ENCODE measurements at regions not wholly inside any gene's neighbourhood (a gene's known extent, or its start where the extent isn't known, plus 50 kb on each side); places are given as distances from the start of the nearest gene placed in this dataset.
"Not testable (repeated sequence)": the region's sequence is repeated elsewhere in the genome, so short reads cannot be mapped to it uniquely, and the experiment has no call there.

DNA sequence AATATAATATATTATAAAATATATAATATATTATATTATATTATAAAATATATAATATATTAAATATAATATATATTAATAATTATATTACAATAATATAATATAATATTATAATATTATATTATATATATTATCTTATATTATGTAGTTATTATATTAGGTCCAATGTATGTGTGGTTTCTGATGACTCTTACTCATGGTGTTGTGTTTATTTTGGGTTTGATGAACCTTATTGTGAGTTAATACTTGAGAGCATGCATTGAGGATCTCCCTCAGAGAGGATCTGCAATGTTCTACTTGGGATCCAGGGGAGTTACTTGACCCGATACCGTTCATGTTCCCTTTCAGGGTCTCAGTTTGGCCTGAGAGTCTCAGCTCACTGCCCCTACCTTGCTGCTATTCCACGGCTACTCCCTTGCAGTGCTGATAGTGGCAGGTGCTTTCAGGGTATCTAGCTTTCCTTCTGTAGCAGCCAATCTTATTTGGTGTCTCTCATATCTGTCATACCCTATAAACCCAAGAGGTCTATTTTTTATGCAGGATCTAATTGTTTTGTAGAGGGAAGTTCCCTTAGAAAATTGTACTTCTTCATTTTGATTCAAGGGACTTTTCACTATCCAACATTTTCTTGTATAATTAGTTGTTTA is 89.1 kb upstream of the ZDHHC17 start:
- H3K9ac ChIP-seq (ENCODE audit: low read depth, low read length, poor library complexity), result no peak overlapping the region
- H3K4me2 ChIP-seq (ENCODE audit: insufficient read depth, low read length, poor library complexity, severe bottlenecking), result no peak overlapping the region
- no CpG with 5 or more reads among the region's 3 CpGs for WGBS, 2 donors (ENCODE audit: extremely low coverage in 2 of 2, insufficient read length in 2 of 2, insufficient replicate concordance in 1 of 2)
- H2AFZ ChIP-seq (ENCODE audit: low read length), result no peak overlapping the region
- H3K27ac ChIP-seq (replicated peaks; ENCODE audit: low read length), result no peak overlapping the region
- H3K79me1 ChIP-seq (ENCODE audit: low read depth, low read length), result no peaks in the 10 kb centered on the region
- no peak overlapping the region for H3K4me3 ChIP-seq (ENCODE audit: low read length in 2 of 2)
- no peak overlapping the region for H3K14ac ChIP-seq (ENCODE audit: low read length)
- no peak overlapping the region for H3K4ac ChIP-seq (ENCODE audit: low read length)
- H2BK12ac ChIP-seq (ENCODE audit: low read length), result no peak overlapping the region
- H3K36me3 ChIP-seq (replicated peaks in 1 of 2; ENCODE audit: control insufficient read depth in 2 of 2, insufficient read depth in 2 of 2, low read length in 2 of 2), result no peaks in the 10 kb centered on the region
- no peak overlapping the region for H4K8ac ChIP-seq (ENCODE audit: low read depth, low read length)
- no peaks in the 10 kb centered on the region for H3K9me3 ChIP-seq (replicated peaks in 1 of 2; ENCODE audit: control insufficient read depth in 2 of 2, insufficient read depth in 1 of 2, low read depth in 1 of 2, low read length in 2 of 2)
- no peak overlapping the region for H3K23ac ChIP-seq (ENCODE audit: low read depth, low read length, poor library complexity)
- no peak for DNase-seq (ENCODE audit: low spot score)
- H3K18ac ChIP-seq (ENCODE audit: low read length), result no peak overlapping the region
- H3K4me1 ChIP-seq (ENCODE audit: control insufficient read depth in 2 of 2, insufficient read depth in 1 of 2, low read depth in 1 of 2, low read length in 2 of 2), result no peaks in the 10 kb centered on the region
- no peak overlapping the region for H2BK15ac ChIP-seq (ENCODE audit: low read length)
- no peak overlapping the region for H4K91ac ChIP-seq (ENCODE audit: low read depth, low read length, poor library complexity)
- H2BK120ac ChIP-seq (ENCODE audit: low read depth, low read length), result no peak overlapping the region
- no peaks in the 10 kb centered on the region for H3K27me3 ChIP-seq (ENCODE audit: control insufficient read depth in 3 of 3, insufficient read depth in 3 of 3, low read depth in 1 of 3, low read length in 3 of 3)
- H2BK5ac ChIP-seq (ENCODE audit: low read length), result no peak overlapping the region
- no peak overlapping the region for H2AK5ac ChIP-seq (ENCODE audit: low read depth, low read length)

GRCh38 chr12:76676261-76676660 is 87.7 kb upstream of the ZDHHC17 start:
- not testable (repeated sequence) for H3K18ac ChIP-seq (ENCODE audit: low read length); H3K9me3 ChIP-seq (replicated peaks in 1 of 2; ENCODE audit: control insufficient read depth in 2 of 2, insufficient read depth in 1 of 2, low read depth in 1 of 2, low read length in 2 of 2)
- no CpG with 5 or more reads among the region's 4 CpGs for WGBS, 2 donors (ENCODE audit: extremely low coverage in 2 of 2, insufficient read length in 2 of 2, insufficient replicate concordance in 1 of 2)

GRCh38 chr12:76678992-76679391 is 84.9 kb upstream of the ZDHHC17 start:
- H3K18ac ChIP-seq (ENCODE audit: low read length), result no peak overlapping the region
- H3K27me3 ChIP-seq (ENCODE audit: control insufficient read depth in 3 of 3, insufficient read depth in 3 of 3, low read depth in 1 of 3, low read length in 3 of 3), result no peaks in the 10 kb centered on the region
- WGBS, 2 donors (ENCODE audit: extremely low coverage in 2 of 2, insufficient read length in 2 of 2, insufficient replicate concordance in 1 of 2), result no CpG with 5 or more reads among the region's 2 CpGs
- no peak overlapping the region for H4K8ac ChIP-seq (ENCODE audit: low read depth, low read length)
- no peak overlapping the region for H2AK5ac ChIP-seq (ENCODE audit: low read depth, low read length)
- no peak overlapping the region for H3K4ac ChIP-seq (ENCODE audit: low read length)
- no peak overlapping the region for H2BK5ac ChIP-seq (ENCODE audit: low read length)
- no peaks in the 10 kb centered on the region for H3K4me1 ChIP-seq (ENCODE audit: control insufficient read depth in 2 of 2, insufficient read depth in 1 of 2, low read depth in 1 of 2, low read length in 2 of 2)
- no peak overlapping the region for H3K14ac ChIP-seq (ENCODE audit: low read length)
- H3K4me2 ChIP-seq (ENCODE audit: insufficient read depth, low read length, poor library complexity, severe bottlenecking), result no peak overlapping the region
- no peak overlapping the region for H2BK120ac ChIP-seq (ENCODE audit: low read depth, low read length)
- DNase-seq (ENCODE audit: low spot score), result no peak
- no peaks in the 10 kb centered on the region for H3K36me3 ChIP-seq (replicated peaks in 1 of 2; ENCODE audit: control insufficient read depth in 2 of 2, insufficient read depth in 2 of 2, low read length in 2 of 2)
- H3K9ac ChIP-seq (ENCODE audit: low read depth, low read length, poor library complexity), result no peak overlapping the region
- no peak overlapping the region for H3K27ac ChIP-seq (replicated peaks; ENCODE audit: low read length)
- H3K9me3 ChIP-seq (replicated peaks in 1 of 2; ENCODE audit: control insufficient read depth in 2 of 2, insufficient read depth in 1 of 2, low read depth in 1 of 2, low read length in 2 of 2), result no peaks in the 10 kb centered on the region
- no peak overlapping the region for H2AFZ ChIP-seq (ENCODE audit: low read length)
- H2BK12ac ChIP-seq (ENCODE audit: low read length), result no peak overlapping the region
- no peak overlapping the region for H2BK15ac ChIP-seq (ENCODE audit: low read length)
- H4K91ac ChIP-seq (ENCODE audit: low read depth, low read length, poor library complexity), result no peak overlapping the region
- no peaks in the 10 kb centered on the region for H3K79me1 ChIP-seq (ENCODE audit: low read depth, low read length)
- H3K23ac ChIP-seq (ENCODE audit: low read depth, low read length, poor library complexity), result no peak overlapping the region
- H3K4me3 ChIP-seq (ENCODE audit: low read length in 2 of 2), result no peak overlapping the region

More at GRCh38 chr12:76676261-76676660, 87.7 kb upstream of the ZDHHC17 start:
- not testable (repeated sequence) for H3K27ac ChIP-seq (replicated peaks; ENCODE audit: low read length); H3K4me3 ChIP-seq (ENCODE audit: low read length in 2 of 2); H3K79me1 ChIP-seq (ENCODE audit: low read depth, low read length); H3K36me3 ChIP-seq (replicated peaks in 1 of 2; ENCODE audit: control insufficient read depth in 2 of 2, insufficient read depth in 2 of 2, low read length in 2 of 2); H2BK12ac ChIP-seq (ENCODE audit: low read length); DNase-seq (ENCODE audit: low spot score); H4K8ac ChIP-seq (ENCODE audit: low read depth, low read length); H2BK5ac ChIP-seq (ENCODE audit: low read length); H3K4me2 ChIP-seq (ENCODE audit: insufficient read depth, low read length, poor library complexity, severe bottlenecking); H2AK5ac ChIP-seq (ENCODE audit: low read depth, low read length); H2AFZ ChIP-seq (ENCODE audit: low read length); H3K4me1 ChIP-seq (ENCODE audit: control insufficient read depth in 2 of 2, insufficient read depth in 1 of 2, low read depth in 1 of 2, low read length in 2 of 2); H3K4ac ChIP-seq (ENCODE audit: low read length); H3K9ac ChIP-seq (ENCODE audit: low read depth, low read length, poor library complexity); H3K27me3 ChIP-seq (ENCODE audit: control insufficient read depth in 3 of 3, insufficient read depth in 3 of 3, low read depth in 1 of 3, low read length in 3 of 3); H3K23ac ChIP-seq (ENCODE audit: low read depth, low read length, poor library complexity); H3K14ac ChIP-seq (ENCODE audit: low read length); H2BK120ac ChIP-seq (ENCODE audit: low read depth, low read length); H4K91ac ChIP-seq (ENCODE audit: low read depth, low read length, poor library complexity); H2BK15ac ChIP-seq (ENCODE audit: low read length)

GRCh38 chr12:76679778-76680177 is 84.1 kb upstream of the ZDHHC17 start:
- H3K4me3 ChIP-seq (ENCODE audit: low read length in 2 of 2), result no peak overlapping the region
- H3K14ac ChIP-seq (ENCODE audit: low read length), result no peak overlapping the region
- no peak overlapping the region for H3K9ac ChIP-seq (ENCODE audit: low read depth, low read length, poor library complexity)
- H3K27ac ChIP-seq (replicated peaks; ENCODE audit: low read length), result no peak overlapping the region
- no peak overlapping the region for H3K23ac ChIP-seq (ENCODE audit: low read depth, low read length, poor library complexity)
- no peaks in the 10 kb centered on the region for H3K79me1 ChIP-seq (ENCODE audit: low read depth, low read length)
- no peaks in the 10 kb centered on the region for H3K9me3 ChIP-seq (replicated peaks in 1 of 2; ENCODE audit: control insufficient read depth in 2 of 2, insufficient read depth in 1 of 2, low read depth in 1 of 2, low read length in 2 of 2)
- no peak overlapping the region for H2BK12ac ChIP-seq (ENCODE audit: low read length)
- H3K4me1 ChIP-seq (ENCODE audit: control insufficient read depth in 2 of 2, insufficient read depth in 1 of 2, low read depth in 1 of 2, low read length in 2 of 2), result no peaks in the 10 kb centered on the region
- WGBS, 2 donors (ENCODE audit: extremely low coverage in 2 of 2, insufficient read length in 2 of 2, insufficient replicate concordance in 1 of 2), result no CpG with 5 or more reads among the region's 1 CpG
- no peak overlapping the region for H3K4ac ChIP-seq (ENCODE audit: low read length)
- no peak for DNase-seq (ENCODE audit: low spot score)
- H3K36me3 ChIP-seq (replicated peaks in 1 of 2; ENCODE audit: control insufficient read depth in 2 of 2, insufficient read depth in 2 of 2, low read length in 2 of 2), result no peaks in the 10 kb centered on the region
- H2BK5ac ChIP-seq (ENCODE audit: low read length), result no peak overlapping the region
- no peaks in the 10 kb centered on the region for H3K27me3 ChIP-seq (ENCODE audit: control insufficient read depth in 3 of 3, insufficient read depth in 3 of 3, low read depth in 1 of 3, low read length in 3 of 3)
- no peak overlapping the region for H2AFZ ChIP-seq (ENCODE audit: low read length)
- H4K8ac ChIP-seq (ENCODE audit: low read depth, low read length), result no peak overlapping the region
- no peak overlapping the region for H2BK120ac ChIP-seq (ENCODE audit: low read depth, low read length)
- H3K4me2 ChIP-seq (ENCODE audit: insufficient read depth, low read length, poor library complexity, severe bottlenecking), result no peak overlapping the region
- no peak overlapping the region for H2BK15ac ChIP-seq (ENCODE audit: low read length)
- no peak overlapping the region for H2AK5ac ChIP-seq (ENCODE audit: low read depth, low read length)
- H4K91ac ChIP-seq (ENCODE audit: low read depth, low read length, poor library complexity), result no peak overlapping the region
- H3K18ac ChIP-seq (ENCODE audit: low read length), result no peak overlapping the region
